HepG2 (cell line): ENCODE measurements at regions not wholly inside any gene's neighbourhood (a gene's known extent, or its start where the extent isn't known, plus 50 kb on each side); places are given as distances from the start of the nearest gene placed in this dataset.

ENCODE experiments used
- ATAC-seq: fragments of 200-7000 bp; cut with Tn5 transposase; 3 replicates; pipeline ENCODE4 v1.9.1; 2020; ENCODE audit warnings: mild to moderate bottlenecking, moderate library complexity
- BruUV-seq: library from RNA; stranded (reverse); fragments of 400-500 nt; replicated peaks from 2 replicates; lab custom pipeline; 2021; lab: Mats Ljungman, UMichigan
- CTCF ChIA-PET: fragments of 300-600 bp; formaldehyde crosslinking; extraction: SDS; loops from one replicate; lab custom pipeline; 2021; ENCODE audit warnings: low total read pairs, inconsistent platforms, low intra/inter-chr PET ratio; lab: Yijun Ruan, JAX
- POLR2A ChIA-PET: fragments of 350-600 bp; sonication (Branson Sonifier 250); formaldehyde crosslinking; loops from one replicate; lab custom pipeline; 2020; ENCODE audit warnings: antibody characterized with exemption, inconsistent platforms; lab: Yijun Ruan, JAX
- DNase-seq: peaks from one replicate; pipeline ENCODE4 v3.0.0-alpha.2; 2015; ENCODE audit warnings: low spot score
- FAIRE-seq: peaks from 3 replicates; lab custom pipeline; 2011; peaks lifted over from hg19 to GRCh38; lab: Jason Lieb, UNC
- H2AFZ ChIP-seq: one replicate; pipeline ENCODE4 v1.6.1; 2011; ENCODE audit warnings: low read length, inconsistent platforms
- H3K27ac ChIP-seq: fragments of 300-600 bp; 3 replicates; pipeline ENCODE4 v1.8.0; 2011; ENCODE audit warnings: mixed run types, mild to moderate bottlenecking, mixed read lengths, low read length, inconsistent platforms; ENCODE audit not compliant: insufficient read depth; ENCODE audit errors: extremely low read length
- H3K27me3 ChIP-seq, 2 experiments: fragments of 200-600 bp in 1 of 2; 2 replicates in 1 of 2; 3 replicates in 1 of 2; pipeline versions ENCODE4 v1.6.0 to v1.8.0; 2011; ENCODE audit warnings: low read length in 2 of 2, mild to moderate bottlenecking in 2 of 2, moderate library complexity in 2 of 2, inconsistent platforms in 1 of 2; ENCODE audit not compliant: insufficient read depth in 2 of 2, control insufficient read depth in 1 of 2
- H3K36me3 ChIP-seq, 2 experiments: fragments of 200-600 bp in 1 of 2; replicated peaks in 1 of 2; 2 replicates in 1 of 2; 3 replicates in 1 of 2; pipeline versions ENCODE4 v1.5.1 to v1.8.0; 2011; ENCODE audit warnings: low read length in 2 of 2, inconsistent platforms in 1 of 2; ENCODE audit not compliant: insufficient read depth in 2 of 2, control insufficient read depth in 1 of 2
- H3K4me1 ChIP-seq: 2 replicates; pipeline ENCODE4 v1.5.1; 2012; ENCODE audit warnings: low read length, inconsistent platforms; ENCODE audit not compliant: insufficient read depth
- H3K4me2 ChIP-seq: 2 replicates; pipeline ENCODE4 v1.6.0; 2011; ENCODE audit warnings: low read depth, low read length, inconsistent platforms
- H3K4me3 ChIP-seq, 3 experiments: fragments of 200-600 bp in 1 of 3; sonication (generic), shearing (Covaris generic) in 1 of 3; replicated peaks in 1 of 3; 2 replicates each; pipeline ENCODE4 v1.5.1; 2011 to 2016; ENCODE audit warnings: low read length in 3 of 3, inconsistent platforms in 2 of 3, low read depth in 2 of 3, mild to moderate bottlenecking in 2 of 3, control low read depth in 1 of 3, mixed read lengths in 1 of 3; ENCODE audit not compliant: insufficient read depth in 1 of 3
- H3K79me2 ChIP-seq: one replicate; pipeline ENCODE4 v1.6.1; 2011; ENCODE audit warnings: low read length, inconsistent platforms; ENCODE audit not compliant: insufficient read depth
- H3K9ac ChIP-seq: 2 replicates; pipeline ENCODE4 v1.6.0; 2011; ENCODE audit warnings: mild to moderate bottlenecking, low read depth, low read length, inconsistent platforms; ENCODE audit not compliant: insufficient read depth
- H3K9me3 ChIP-seq: 2 replicates; pipeline ENCODE4 v1.5.1; 2012; ENCODE audit warnings: mild to moderate bottlenecking, low read length
- H4K20me1 ChIP-seq: 2 replicates; pipeline ENCODE4 v1.6.0; 2011; ENCODE audit warnings: inconsistent platforms, mild to moderate bottlenecking, low read length, moderate library complexity; ENCODE audit not compliant: insufficient read depth
- AHDC1 ChIP-seq: sonication (generic); formaldehyde crosslinking; IDR thresholded peaks from 2 replicates; pipeline ENCODE4 v1.5.1; 2020; ENCODE audit warnings: mild to moderate bottlenecking, missing genetic modification reagents, borderline replicate concordance
- BRCA1 ChIP-seq: sonication (generic); formaldehyde crosslinking; IDR thresholded peaks from 2 replicates; pipeline ENCODE4 v1.4.0; 2020; ENCODE audit warnings: missing genetic modification reagents
- IRF2 ChIP-seq: IDR thresholded peaks from 2 replicates; pipeline ENCODE4 v1.6.1; 2018; ENCODE audit warnings: missing genetic modification reagents, missing compliant biosample characterization
- JUN ChIP-seq: sonication (generic); formaldehyde crosslinking; IDR thresholded peaks from 2 replicates; pipeline ENCODE4 v1.4.0; 2020; ENCODE audit warnings: mild to moderate bottlenecking, missing genetic modification reagents
- MIER2 ChIP-seq: IDR thresholded peaks from 2 replicates; pipeline ENCODE4 v1.6.1; 2016; ENCODE audit warnings: missing biosample characterization, missing genetic modification reagents
- MXI1 ChIP-seq: IDR thresholded peaks from 3 replicates; pipeline ENCODE4 v1.6.1; 2012; ENCODE audit warnings: low read depth, low read length, inconsistent platforms, borderline replicate concordance
- SNAI1 ChIP-seq: sonication (generic); formaldehyde crosslinking; IDR thresholded peaks from 2 replicates; pipeline ENCODE4 v1.5.0; 2020; ENCODE audit warnings: mild to moderate bottlenecking, missing genetic modification reagents, borderline replicate concordance
- YEATS4 ChIP-seq: sonication (generic); formaldehyde crosslinking; IDR thresholded peaks from 2 replicates; pipeline ENCODE4 v1.4.0; 2020; ENCODE audit warnings: missing genetic modification reagents, borderline replicate concordance
- ZMAT3 ChIP-seq: sonication (generic); formaldehyde crosslinking; conservative IDR thresholded peaks from 2 replicates; pipeline ENCODE4 v1.7.0; 2021; ENCODE audit warnings: missing genetic modification reagents
- ZNF34 ChIP-seq: sonication (generic); formaldehyde crosslinking; IDR thresholded peaks from 2 replicates; pipeline ENCODE4 v1.4.0; 2020; ENCODE audit warnings: mild to moderate bottlenecking, missing genetic modification reagents, borderline replicate concordance
- ZNF564 ChIP-seq: sonication (generic); formaldehyde crosslinking; IDR thresholded peaks from 2 replicates; pipeline ENCODE4 v1.8.1; 2023; ENCODE audit warnings: mild to moderate bottlenecking, missing genetic modification reagents
- ZNF672 ChIP-seq: sonication (generic); formaldehyde crosslinking; IDR thresholded peaks from 2 replicates; pipeline ENCODE4 v1.8.1; 2022; ENCODE audit warnings: missing genetic modification reagents
- WGBS: methylation state at CpG from one replicate; pipeline ENCODE4 v1.1.6; 2017; ENCODE audit warnings: low lambda C conversion rate; 5-methylcytosine and 5-hydroxymethylcytosine counted together
- in situ Hi-C: cut with HindIII; loops from 2 replicates; pipeline ENCODE4 v1.10.0; 2017; ENCODE audit warnings: low pct_unique_long_range_greater_than_20kb; ENCODE audit not compliant: extremely low pct_ligation_motif_present
- intact Hi-C: fragments of 100-400 bp; cut with micrococcal nuclease; formaldehyde crosslinking; loops from one replicate; pipeline ENCODE4 v1.10.0; 2022; ENCODE audit not compliant: unreplicated experiment

DNA sequence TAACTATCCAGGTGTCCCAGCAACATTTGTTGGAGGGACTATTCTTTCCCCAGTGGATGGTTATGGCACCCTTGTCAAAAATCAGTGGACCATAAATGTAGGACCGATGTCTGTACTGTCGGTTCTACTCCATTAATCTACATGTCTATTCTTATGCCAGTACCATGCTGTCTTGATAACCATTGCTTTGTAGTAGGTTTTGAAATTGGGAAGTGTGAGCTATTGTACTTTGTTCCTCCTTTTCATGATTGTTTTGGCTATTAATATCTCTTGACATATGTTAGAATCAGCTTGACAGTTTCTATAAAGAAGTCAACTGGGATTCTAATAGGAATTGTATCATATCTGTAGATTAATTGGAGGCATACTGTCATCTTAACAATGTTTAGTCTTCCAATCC is 112.7 kb downstream of the HNRNPD start:
- intact Hi-C loops, result no loop called here

GRCh38 chr4:82260632-82261031 is 113.2 kb downstream of the HNRNPD start:
- Histone ChIP-seq H3K27me3 (no peaks in the 10 kb centered on the region), H3K9me3 (no peaks in the 10 kb centered on the region), H3K9ac (no peak overlapping the region), H3K4me2 (no peak overlapping the region), H3K4me1 (no peaks in the 10 kb centered on the region), H3K36me3 (no peaks in the 10 kb centered on the region), H4K20me1 (no peaks in the 10 kb centered on the region), H3K27ac (no peak overlapping the region), H3K4me3 (no peak overlapping the region), H3K79me2 (no peaks in the 10 kb centered on the region), H2AFZ (no peak overlapping the region)
- POLR2A ChIA-PET, result no interaction called here
- no peak for TF ChIP-seq SNAI1
- TF ChIP-seq ZNF564, result no peak
- TF ChIP-seq MXI1, result no peak
- TF ChIP-seq AHDC1 (CRISPR knock-in tag), result no peak
- TF ChIP-seq ZMAT3 (CRISPR knock-in tag), result no peak
- TF ChIP-seq MIER2 (CRISPR knock-in tag), result no peak
- TF ChIP-seq YEATS4 (CRISPR knock-in tag), result no peak
- no peak for TF ChIP-seq IRF2 (CRISPR knock-in tag)
- no peak for TF ChIP-seq BRCA1 (CRISPR knock-in tag)
- CTCF ChIA-PET, result no interaction called here
- intact Hi-C loops (no loop called here), in situ Hi-C loops (no loop called here)
- DNase-seq (no peak), ATAC-seq (no peak), FAIRE-seq (no peak)
- no TSS peak for BruUV-seq

More for the DNA sequence above, 112.7 kb downstream of the HNRNPD start:
- Histone ChIP-seq H3K79me2 (no peaks in the 10 kb centered on the region), H3K4me1 (no peaks in the 10 kb centered on the region), H3K36me3 (no peaks in the 10 kb centered on the region), H2AFZ (no peak overlapping the region), H3K9me3 (no peaks in the 10 kb centered on the region), H3K27me3 (no peaks in the 10 kb centered on the region), H3K9ac (no peak overlapping the region), H3K4me3 (no peak overlapping the region), H3K4me2 (no peak overlapping the region), H4K20me1 (no peaks in the 10 kb centered on the region), H3K27ac (no peak overlapping the region)
- CTCF ChIA-PET, result no interaction called here
- no peak for FAIRE-seq
- TF ChIP-seq JUN (CRISPR knock-in tag) (no peak), ZNF672 (CRISPR knock-in tag) (no peak), ZNF34 (no peak)
- WGBS, result 0% methylated on average over 2 of the region's 2 CpGs
- ATAC-seq, result no peak
- no TSS peak for BruUV-seq
- POLR2A ChIA-PET, result no interaction called here
- no peak for DNase-seq
- in situ Hi-C loops, result no loop called here
